ENCODE measurements at regions not wholly inside any gene's neighbourhood (a gene's known extent, or its start where the extent isn't known, plus 50 kb on each side); places are given as distances from the start of the nearest gene placed in this dataset.

DNA sequence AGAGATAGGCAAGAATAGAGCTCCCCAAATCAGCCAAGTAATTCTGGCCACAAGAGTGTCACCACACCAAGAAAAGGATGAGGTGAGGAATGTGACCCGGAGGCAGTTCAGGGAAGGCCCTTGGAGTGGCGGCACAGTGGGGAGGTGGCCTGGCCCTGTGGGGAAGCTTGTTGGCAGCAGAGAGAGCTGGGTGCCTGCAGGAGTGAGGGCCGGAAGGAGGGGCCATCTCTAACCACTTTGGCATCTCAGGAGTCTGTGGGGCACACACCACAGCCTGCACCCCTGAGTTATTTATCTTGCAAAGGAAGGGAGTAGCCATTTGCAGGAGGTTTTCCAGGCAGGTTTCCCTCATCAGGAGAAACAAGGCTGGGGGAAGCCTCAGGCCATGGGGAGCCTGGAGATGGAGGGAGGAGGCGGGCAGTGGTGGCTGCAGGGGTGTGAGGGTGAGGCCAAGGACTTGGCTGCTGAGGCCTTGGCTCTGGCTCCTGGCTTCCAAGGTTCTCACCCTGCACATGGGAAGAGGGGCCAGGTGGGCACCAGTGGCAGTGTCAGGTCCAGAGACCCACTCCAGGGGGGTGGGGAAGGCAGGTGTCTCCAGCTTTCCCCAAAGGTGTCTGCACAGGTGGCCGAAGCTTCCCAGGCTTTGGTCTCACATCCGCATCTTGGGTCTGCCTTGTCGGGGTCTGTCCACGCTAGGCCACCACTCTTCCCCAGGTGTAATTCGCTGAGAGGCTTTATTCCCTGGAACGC, 370.2 kb downstream of the CTTN start:
- TF ChIP-seq, protein P1, sequence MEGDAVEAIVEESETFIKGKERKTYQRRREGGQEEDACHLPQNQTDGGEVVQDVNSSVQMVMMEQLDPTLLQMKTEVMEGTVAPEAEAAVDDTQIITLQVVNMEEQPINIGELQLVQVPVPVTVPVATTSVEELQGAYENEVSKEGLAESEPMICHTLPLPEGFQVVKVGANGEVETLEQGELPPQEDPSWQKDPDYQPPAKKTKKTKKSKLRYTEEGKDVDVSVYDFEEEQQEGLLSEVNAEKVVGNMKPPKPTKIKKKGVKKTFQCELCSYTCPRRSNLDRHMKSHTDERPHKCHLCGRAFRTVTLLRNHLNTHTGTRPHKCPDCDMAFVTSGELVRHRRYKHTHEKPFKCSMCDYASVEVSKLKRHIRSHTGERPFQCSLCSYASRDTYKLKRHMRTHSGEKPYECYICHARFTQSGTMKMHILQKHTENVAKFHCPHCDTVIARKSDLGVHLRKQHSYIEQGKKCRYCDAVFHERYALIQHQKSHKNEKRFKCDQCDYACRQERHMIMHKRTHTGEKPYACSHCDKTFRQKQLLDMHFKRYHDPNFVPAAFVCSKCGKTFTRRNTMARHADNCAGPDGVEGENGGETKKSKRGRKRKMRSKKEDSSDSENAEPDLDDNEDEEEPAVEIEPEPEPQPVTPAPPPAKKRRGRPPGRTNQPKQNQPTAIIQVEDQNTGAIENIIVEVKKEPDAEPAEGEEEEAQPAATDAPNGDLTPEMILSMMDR (IDR thresholded peaks at IDR 0.05), result no peak
- TF ChIP-seq EP300 (IDR thresholded peaks at IDR 0.05), result no peak
